ENCODE measurements at regions not wholly inside any gene's neighbourhood (a gene's known extent, or its start where the extent isn't known, plus 50 kb on each side); places are given as distances from the start of the nearest gene placed in this dataset.

DNA sequence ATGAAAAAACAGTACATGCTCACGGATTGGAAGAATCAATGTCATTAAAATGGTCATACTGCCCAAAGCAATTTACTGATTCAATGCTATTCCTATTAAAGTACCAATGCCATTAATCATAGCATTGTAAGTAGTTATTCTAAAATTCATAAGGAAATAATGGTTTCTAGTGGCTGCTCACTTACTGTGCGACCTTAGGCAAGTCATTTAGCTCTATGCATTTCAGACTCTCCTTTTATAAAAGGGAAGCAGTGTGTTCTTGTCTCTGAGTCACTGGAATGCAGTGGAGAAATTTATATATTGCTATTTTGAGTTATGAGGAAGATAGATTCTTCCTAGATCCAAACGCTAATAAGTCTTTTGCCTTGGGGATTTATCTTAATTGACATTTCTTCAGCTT is 174.8 kb downstream of the KCNA4 start:
- Mint-ChIP-seq H3K27ac (no peak overlapping the region), H3K4me1 (ENCODE audit: low read depth) (no peaks in the 10 kb centered on the region), H3K9me3 (peaks cover 4% of the 10 kb centered on the region), H3K36me3 (ENCODE audit: low read depth) (no peaks in the 10 kb centered on the region), H3K4me3 (no peak overlapping the region), H3K27me3 (no peaks in the 10 kb centered on the region)

DNA sequence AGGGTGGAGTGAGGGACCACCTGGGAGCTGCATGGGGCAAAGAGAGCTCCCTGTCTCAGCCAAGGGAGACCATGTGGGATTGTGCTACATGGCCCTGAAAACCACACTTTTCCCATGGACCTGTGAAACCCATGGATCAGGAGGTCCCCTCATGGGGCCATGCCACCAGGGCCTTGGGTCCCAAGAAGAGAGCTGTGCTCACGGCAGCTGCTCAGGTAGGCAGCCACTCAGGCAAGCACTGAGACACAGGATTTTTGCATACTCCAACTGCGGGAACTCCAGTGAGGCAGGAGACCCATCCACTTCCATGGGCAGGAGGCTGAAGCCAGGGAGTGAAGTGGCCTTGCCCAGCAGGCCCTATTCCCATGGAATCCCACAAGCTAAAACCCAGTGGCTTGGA is 190.0 kb downstream of the KCNA4 start:
- Mint-ChIP-seq H3K27ac (no peak overlapping the region), H3K4me3 (no peak overlapping the region), H3K27me3 (no peaks in the 10 kb centered on the region), H3K36me3 (ENCODE audit: low read depth) (no peaks in the 10 kb centered on the region), H3K9me3 (peaks cover 16% of the 10 kb centered on the region), H3K4me1 (ENCODE audit: low read depth) (no peaks in the 10 kb centered on the region)

DNA sequence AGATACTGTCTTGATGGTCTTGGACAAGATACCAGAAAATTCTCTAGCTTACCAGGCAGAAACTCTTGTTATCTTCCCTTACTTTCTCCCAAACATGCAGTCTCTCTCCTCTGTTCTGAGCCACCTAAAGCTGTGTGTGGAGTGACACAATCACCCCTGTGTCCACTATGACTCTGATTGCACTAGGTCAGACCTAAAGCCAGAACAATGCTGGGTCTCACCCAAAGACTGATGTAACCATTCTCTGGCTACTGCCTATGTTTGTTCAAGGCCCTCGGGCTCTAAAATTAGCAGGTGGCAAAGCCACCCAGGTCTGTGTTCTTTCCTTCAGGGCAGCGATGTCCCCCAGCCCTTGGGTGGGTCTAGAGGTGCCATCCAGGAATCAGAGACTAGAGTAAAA is 200.5 kb downstream of the KCNA4 start:
- Mint-ChIP-seq H3K4me1 (ENCODE audit: low read depth) (no peaks in the 10 kb centered on the region), H3K4me3 (no peak overlapping the region), H3K27ac (no peak overlapping the region), H3K36me3 (ENCODE audit: low read depth) (no peaks in the 10 kb centered on the region), H3K9me3 (peaks cover 11% of the 10 kb centered on the region), H3K27me3 (no peaks in the 10 kb centered on the region)

DNA sequence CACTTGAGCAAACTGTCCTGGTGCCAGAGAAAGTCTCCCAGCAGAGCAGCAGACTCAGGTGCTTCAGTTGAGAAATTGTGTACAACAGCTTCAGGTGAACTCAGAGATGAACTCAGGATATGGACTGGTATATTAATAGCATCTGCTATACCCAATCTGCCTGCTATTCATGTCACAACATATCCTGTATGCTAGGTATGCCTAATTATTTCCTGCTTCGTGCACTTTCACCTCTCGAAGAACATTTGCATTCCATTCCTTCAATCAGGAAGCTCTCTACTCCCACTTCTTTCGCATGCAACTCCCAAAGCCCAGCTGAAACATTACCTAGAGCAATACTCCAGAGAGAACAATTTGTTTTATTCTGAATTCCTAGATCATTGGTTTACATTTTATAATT is 207.7 kb downstream of the KCNA4 start:
- Mint-ChIP-seq H3K4me1 (ENCODE audit: low read depth) (no peaks in the 10 kb centered on the region), H3K4me3 (no peak overlapping the region)

DNA sequence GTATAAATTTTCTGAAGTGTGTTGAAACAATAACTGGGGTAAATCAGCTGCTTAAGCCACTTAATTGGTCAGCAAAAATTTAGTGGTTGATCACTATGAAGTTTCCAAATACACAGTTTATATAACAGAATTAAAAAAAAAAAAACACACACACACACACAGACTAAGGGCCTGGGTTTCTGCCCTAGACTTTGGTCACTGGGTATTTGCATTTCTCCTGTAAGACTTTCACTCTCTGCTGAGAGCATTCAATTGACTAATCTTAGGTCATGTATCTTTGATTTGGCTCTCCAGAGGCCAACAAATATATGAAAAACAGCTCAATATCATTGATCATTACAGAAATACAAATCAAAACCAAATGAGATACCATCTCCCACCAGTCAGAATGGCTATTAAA is 214.3 kb downstream of the KCNA4 start:
- no peaks in the 10 kb centered on the region for H3K4me1 Mint-ChIP-seq (ENCODE audit: low read depth)
- H3K27me3 Mint-ChIP-seq = no peaks in the 10 kb centered on the region
- no peak overlapping the region for H3K4me3 Mint-ChIP-seq
- no peak overlapping the region for H3K27ac Mint-ChIP-seq
- no peaks in the 10 kb centered on the region for H3K36me3 Mint-ChIP-seq (ENCODE audit: low read depth)
- H3K9me3 Mint-ChIP-seq = no peaks in the 10 kb centered on the region

More for the DNA sequence above, 207.7 kb downstream of the KCNA4 start:
- H3K36me3 Mint-ChIP-seq (ENCODE audit: low read depth) = no peaks in the 10 kb centered on the region
- H3K27me3 Mint-ChIP-seq = no peaks in the 10 kb centered on the region
- no peak overlapping the region for H3K27ac Mint-ChIP-seq
- peaks cover 5% of the 10 kb centered on the region for H3K9me3 Mint-ChIP-seq

DNA sequence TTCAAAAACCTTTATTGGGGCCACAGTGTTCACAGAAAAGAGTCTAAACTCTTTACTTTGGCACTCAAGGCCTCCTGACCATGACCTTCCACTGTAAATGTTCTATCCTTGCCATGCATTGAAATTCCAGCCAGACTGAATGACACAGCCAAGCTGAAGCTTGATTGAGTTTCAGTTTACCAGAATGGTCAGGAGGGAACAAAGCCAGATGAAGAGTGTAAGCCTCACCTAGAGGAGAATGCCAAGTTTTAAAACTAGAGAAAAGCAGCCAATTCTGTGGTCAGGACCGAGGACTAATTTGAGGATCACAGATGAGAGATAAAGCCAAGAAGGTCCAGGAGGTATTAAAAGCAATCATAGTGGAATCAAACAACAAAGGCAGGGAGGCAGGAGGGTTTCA is 215.3 kb downstream of the KCNA4 start:
- Mint-ChIP-seq H3K4me3 (no peak overlapping the region), H3K4me1 (ENCODE audit: low read depth) (no peaks in the 10 kb centered on the region), H3K9me3 (no peaks in the 10 kb centered on the region), H3K27ac (no peak overlapping the region), H3K27me3 (no peaks in the 10 kb centered on the region), H3K36me3 (ENCODE audit: low read depth) (no peaks in the 10 kb centered on the region)

DNA sequence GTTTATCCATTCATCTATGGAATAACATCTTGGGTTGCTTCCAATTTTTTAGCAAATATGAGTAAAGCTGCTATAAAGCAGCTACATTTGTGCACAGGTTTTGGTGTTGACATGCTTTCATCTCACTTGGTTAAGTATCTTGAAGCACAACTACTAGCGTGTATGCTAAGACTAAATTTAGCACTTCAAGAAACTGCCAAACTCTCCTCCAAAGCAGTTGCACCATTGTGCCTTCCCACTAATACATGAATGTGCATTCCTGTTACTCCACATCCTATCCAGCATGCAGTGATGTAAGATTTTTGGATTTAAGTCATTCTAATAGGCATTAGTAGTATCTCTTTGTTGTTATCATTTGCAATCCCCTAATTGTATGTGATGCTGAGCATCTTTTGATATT is 230.7 kb downstream of the KCNA4 start:
- no peaks in the 10 kb centered on the region for H3K27me3 Mint-ChIP-seq
- no peak overlapping the region for H3K27ac Mint-ChIP-seq
- no peaks in the 10 kb centered on the region for H3K4me1 Mint-ChIP-seq (ENCODE audit: low read depth)
- no peaks in the 10 kb centered on the region for H3K36me3 Mint-ChIP-seq (ENCODE audit: low read depth)
- H3K9me3 Mint-ChIP-seq = peaks cover 2% of the 10 kb centered on the region
- no peak overlapping the region for H3K4me3 Mint-ChIP-seq

DNA sequence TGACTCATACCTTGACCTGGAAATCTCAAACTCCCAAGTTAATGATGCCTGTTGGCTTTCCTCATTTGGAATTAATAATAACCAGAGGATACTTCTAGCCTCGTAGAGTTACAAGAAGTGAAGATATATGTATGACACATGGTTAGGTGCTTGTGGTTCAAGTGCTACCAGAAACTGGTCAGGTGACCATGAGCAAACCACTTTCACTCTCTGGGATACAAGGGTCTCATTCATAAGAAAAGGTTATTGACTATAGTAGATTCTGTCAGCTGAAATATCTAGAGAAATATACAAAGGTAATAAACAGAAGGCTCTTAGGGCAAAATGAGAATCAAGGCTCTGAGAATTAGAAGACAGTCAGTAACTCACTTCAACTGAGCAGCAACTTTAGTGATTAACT is 233.3 kb downstream of the KCNA4 start:
- Mint-ChIP-seq H3K36me3 (ENCODE audit: low read depth) (no peaks in the 10 kb centered on the region), H3K27ac (no peak overlapping the region), H3K9me3 (peaks cover 5% of the 10 kb centered on the region), H3K27me3 (no peaks in the 10 kb centered on the region), H3K4me1 (ENCODE audit: low read depth) (no peaks in the 10 kb centered on the region), H3K4me3 (no peak overlapping the region)

DNA sequence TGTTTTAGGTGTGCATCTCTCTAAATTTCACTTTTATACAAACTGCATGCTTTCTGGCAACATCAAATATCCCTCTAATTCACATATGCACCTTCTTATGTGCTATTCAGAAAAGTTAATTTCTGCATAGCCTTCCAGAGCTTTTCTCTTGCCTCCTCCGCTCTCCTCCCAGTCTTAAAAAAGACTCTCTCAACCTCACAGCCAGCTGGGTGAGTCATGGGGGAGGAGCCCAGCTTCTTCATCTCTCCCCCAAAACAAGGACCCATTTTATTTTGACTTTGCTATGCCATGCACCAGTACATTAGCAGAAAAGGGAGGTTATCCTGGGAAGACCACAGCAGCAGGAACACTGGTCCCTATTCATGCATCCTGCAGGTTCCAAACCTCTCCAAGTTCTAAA is 234.4 kb downstream of the KCNA4 start:
- Mint-ChIP-seq H3K27me3 (no peaks in the 10 kb centered on the region), H3K27ac (no peak overlapping the region), H3K36me3 (ENCODE audit: low read depth) (no peaks in the 10 kb centered on the region), H3K4me1 (ENCODE audit: low read depth) (no peaks in the 10 kb centered on the region), H3K4me3 (no peak overlapping the region), H3K9me3 (peaks cover 5% of the 10 kb centered on the region)

DNA sequence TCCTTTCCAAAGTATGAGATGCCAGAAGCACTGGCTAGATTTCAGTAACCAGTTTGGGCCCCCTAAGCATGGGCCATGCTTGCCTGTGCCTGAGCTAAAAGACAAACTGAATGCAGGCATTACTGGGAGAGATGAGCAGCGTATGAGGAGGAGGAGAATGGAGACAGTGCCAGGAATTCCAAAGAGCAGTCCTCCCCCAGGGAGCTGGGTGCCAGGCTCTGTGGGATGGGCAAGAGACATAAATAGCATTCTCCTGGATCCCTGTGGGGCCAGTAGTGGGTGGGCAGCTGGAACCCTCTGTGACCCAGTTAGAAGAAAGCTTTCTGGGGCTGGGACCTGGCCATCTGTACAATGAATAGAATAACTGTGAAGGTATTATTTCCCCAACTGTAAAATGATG is 235.6 kb downstream of the KCNA4 start:
- Mint-ChIP-seq H3K4me3 (no peak overlapping the region), H3K27ac (no peak overlapping the region), H3K4me1 (ENCODE audit: low read depth) (no peaks in the 10 kb centered on the region), H3K36me3 (ENCODE audit: low read depth) (no peaks in the 10 kb centered on the region), H3K27me3 (no peaks in the 10 kb centered on the region), H3K9me3 (peaks cover 5% of the 10 kb centered on the region)

DNA sequence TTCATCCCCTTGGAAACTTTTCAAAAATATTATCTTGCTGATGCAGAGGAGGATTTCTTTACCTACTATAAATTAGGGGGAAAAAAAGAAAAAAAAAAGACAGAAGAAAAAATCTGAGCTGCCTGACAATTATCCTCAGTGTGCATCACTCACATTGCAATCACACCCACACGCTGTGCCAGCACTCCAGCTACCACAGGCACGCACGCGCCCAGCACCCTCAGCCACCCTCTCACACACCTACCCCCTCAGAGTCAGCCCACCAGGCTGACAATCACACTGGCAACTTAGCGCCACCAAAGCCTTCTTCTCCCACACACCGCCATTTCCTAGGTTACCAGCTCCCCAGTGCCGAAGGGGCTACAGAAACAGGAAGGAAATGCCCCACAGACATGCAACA is 236.1 kb downstream of the KCNA4 start:
- Mint-ChIP-seq H3K36me3 (ENCODE audit: low read depth) (no peaks in the 10 kb centered on the region), H3K4me3 (no peak overlapping the region), H3K9me3 (peaks cover 5% of the 10 kb centered on the region), H3K27ac (no peak overlapping the region), H3K4me1 (ENCODE audit: low read depth) (no peaks in the 10 kb centered on the region), H3K27me3 (no peaks in the 10 kb centered on the region)

DNA sequence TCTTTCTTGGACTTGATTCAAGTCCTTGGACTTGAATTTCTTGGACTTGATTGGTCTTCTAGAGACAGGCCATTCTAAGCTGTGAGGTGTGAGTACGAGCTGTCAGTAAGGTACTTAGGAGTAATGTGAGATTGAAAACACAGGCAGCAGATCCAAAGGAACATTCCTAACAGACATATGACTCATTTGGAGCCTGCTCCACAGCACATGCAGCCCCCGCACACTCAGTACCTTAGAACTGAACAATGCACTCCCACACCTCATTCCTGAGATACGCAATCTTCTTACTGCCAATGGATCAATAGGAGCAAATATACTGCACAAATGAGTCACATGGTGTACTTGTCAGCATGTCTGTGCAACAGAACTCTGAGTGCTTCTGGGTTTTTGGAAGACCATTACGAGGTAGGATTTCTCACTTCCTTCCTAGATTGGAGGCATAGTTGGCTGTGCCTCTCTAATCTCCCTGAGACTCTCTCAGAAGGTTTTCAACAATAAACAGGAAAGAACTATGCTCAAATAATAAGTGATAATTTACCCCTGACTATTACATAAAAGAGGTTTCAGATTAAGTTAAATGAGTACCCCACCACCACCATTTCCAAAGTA is 243.1 kb downstream of the KCNA4 start:
- Mint-ChIP-seq H3K36me3 (ENCODE audit: low read depth) (no peaks in the 10 kb centered on the region), H3K4me3 (no peak overlapping the region), H3K27ac (no peak overlapping the region)

DNA sequence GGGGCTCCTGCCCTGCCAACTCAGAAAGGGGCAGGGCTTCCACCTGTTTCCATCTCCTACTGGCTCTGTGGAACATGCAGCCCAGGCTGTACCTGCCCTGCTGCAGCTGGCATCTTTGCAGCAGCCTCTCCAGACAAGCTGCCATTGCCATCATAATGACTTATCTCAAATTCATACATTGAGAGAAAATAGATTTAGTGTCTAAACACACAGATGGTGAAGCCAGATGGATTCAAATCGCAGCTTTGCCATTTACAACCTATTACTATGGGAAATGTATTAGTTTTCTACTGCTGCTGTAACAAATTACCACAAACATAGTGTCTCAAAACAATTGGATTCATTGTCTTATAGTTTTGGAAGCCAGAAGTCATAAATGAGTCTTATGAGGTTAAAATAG is 260.0 kb downstream of the KCNA4 start:
- Mint-ChIP-seq H3K4me1 (ENCODE audit: low read depth) (no peaks in the 10 kb centered on the region), H3K4me3 (no peak overlapping the region), H3K27me3 (no peaks in the 10 kb centered on the region), H3K36me3 (ENCODE audit: low read depth) (no peaks in the 10 kb centered on the region), H3K27ac (no peak overlapping the region), H3K9me3 (peaks cover 10% of the 10 kb centered on the region)

More for the DNA sequence above, 243.1 kb downstream of the KCNA4 start:
- peaks cover 6% of the 10 kb centered on the region for H3K9me3 Mint-ChIP-seq
- no peaks in the 10 kb centered on the region for H3K4me1 Mint-ChIP-seq (ENCODE audit: low read depth)
- H3K27me3 Mint-ChIP-seq = no peaks in the 10 kb centered on the region

DNA sequence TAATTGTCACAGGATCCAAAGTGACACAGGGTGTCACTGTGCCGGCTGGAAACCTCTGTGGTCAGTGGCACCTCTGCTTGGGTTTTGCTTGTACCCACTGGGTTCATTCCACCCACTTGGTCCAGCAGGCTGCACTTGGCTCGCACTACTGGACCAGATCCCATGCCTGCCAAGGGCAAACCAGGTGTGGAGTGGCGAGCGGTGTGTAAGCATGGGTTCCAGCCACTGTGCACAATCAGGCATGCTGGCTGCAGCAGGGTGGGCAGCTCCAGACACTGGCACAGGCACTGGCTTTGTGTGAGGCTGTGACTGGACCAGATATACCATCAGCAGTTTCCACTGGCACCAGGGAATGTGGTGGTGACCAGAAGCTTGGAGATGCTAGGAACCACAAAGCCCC is 261.4 kb downstream of the KCNA4 start:
- Mint-ChIP-seq H3K9me3 (peaks cover 10% of the 10 kb centered on the region), H3K27me3 (no peaks in the 10 kb centered on the region), H3K4me1 (ENCODE audit: low read depth) (no peaks in the 10 kb centered on the region), H3K27ac (no peak overlapping the region), H3K36me3 (ENCODE audit: low read depth) (no peaks in the 10 kb centered on the region), H3K4me3 (no peak overlapping the region)

DNA sequence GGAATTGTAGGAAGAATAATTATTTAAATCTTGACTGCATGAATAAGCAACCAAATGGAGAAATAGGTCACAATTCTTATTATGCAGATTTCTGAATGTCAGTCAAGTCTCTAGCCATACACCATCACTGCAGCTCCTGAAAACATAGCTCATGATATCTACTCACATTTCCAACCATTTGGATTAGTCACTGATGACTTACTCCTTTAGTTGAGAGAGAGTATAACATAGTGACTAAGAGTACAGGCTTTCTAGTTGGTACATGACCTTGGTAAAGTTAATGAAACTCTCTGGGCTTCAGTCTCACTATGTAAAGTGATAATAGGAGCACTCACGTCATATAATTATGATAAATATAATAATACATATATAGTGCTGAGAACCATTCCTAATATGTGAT is 265.2 kb downstream of the KCNA4 start:
- Mint-ChIP-seq H3K4me1 (ENCODE audit: low read depth) (no peaks in the 10 kb centered on the region), H3K27me3 (no peaks in the 10 kb centered on the region), H3K36me3 (ENCODE audit: low read depth) (no peaks in the 10 kb centered on the region), H3K4me3 (no peak overlapping the region), H3K27ac (no peak overlapping the region), H3K9me3 (peaks cover 20% of the 10 kb centered on the region)

DNA sequence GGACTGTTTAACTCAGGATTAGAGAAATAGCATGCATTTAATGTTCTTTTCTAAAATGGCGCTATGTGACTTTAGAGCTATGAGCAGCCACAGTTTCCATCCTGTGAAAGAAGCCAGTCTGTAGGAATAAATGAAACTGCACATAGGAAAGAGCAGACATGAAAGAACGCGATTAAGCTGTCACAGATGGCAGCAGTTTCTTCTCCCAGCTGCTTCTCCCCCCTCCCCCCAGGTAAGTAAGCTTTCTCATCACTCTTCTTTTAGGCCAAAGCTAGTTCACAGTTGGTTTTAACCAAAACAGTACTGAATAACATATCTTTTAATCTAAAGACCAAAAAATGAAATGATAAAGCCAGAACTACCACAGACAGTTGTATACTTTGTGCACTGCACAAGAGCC is 266.4 kb downstream of the KCNA4 start:
- H3K27ac Mint-ChIP-seq = no peak overlapping the region
- no peaks in the 10 kb centered on the region for H3K36me3 Mint-ChIP-seq (ENCODE audit: low read depth)

More for the DNA sequence above, 266.4 kb downstream of the KCNA4 start:
- peaks cover 25% of the 10 kb centered on the region for H3K9me3 Mint-ChIP-seq
- no peaks in the 10 kb centered on the region for H3K27me3 Mint-ChIP-seq
- H3K4me3 Mint-ChIP-seq = no peak overlapping the region
- no peaks in the 10 kb centered on the region for H3K4me1 Mint-ChIP-seq (ENCODE audit: low read depth)

Data from stimulated activated naive CD8-positive, alpha-beta T cell treated with anti-CD3 and anti-CD28 coated beads, Interleukin-15, Interleukin-2, amounts not matched to agents 100 ng/mL and 50 ng/mL, for 24 hours (primary cell).